Transverse colon (tissue), 4 donors: ENCODE measurements at regions not wholly inside any gene's neighbourhood (a gene's known extent, or its start where the extent isn't known, plus 50 kb on each side); places are given as distances from the start of the nearest gene placed in this dataset.
"Not testable (repeated sequence)": the region's sequence is repeated elsewhere in the genome, so short reads cannot be mapped to it uniquely, and the experiment has no call there.

ENCODE experiments used
- DNase-seq: peaks from one replicate; pipeline ENCODE4 v3.0.0-alpha.2; 2019
- H3K27ac ChIP-seq, 4 donors: fragments of 200-600 bp; sonication (generic); 2 replicates each; pipeline ENCODE4 v1.5.1; 2016 to 2018; ENCODE audit warnings: inconsistent platforms in 4 of 4
- H3K27me3 ChIP-seq: fragments of 200-600 bp; sonication (generic); 2 replicates; pipeline ENCODE4 v1.5.1; 2017; ENCODE audit warnings: inconsistent platforms
- H3K36me3 ChIP-seq, 4 donors: fragments of 200-600 bp; sonication (generic); 2 replicates each; pipeline ENCODE4 v1.5.1; 2017 to 2019; ENCODE audit warnings: inconsistent platforms in 4 of 4
- H3K4me1 ChIP-seq, 4 donors: fragments of 200-600 bp; sonication (generic); 2 replicates each; pipeline ENCODE4 v1.5.1; 2017 to 2020; ENCODE audit warnings: inconsistent platforms in 4 of 4
- H3K4me3 ChIP-seq, 4 donors: fragments of 200-600 bp; sonication (generic); 1 replicate in 1 of 4; 2 replicates in 3 of 4; pipeline versions ENCODE4 v1.5.1 to v1.6.1; 2017 to 2019; ENCODE audit warnings: inconsistent platforms in 4 of 4
- H3K9me3 ChIP-seq, 2 donors: fragments of 200-600 bp; sonication (generic); 2 replicates each; pipeline ENCODE4 v1.5.1; 2017 to 2019; ENCODE audit warnings: inconsistent platforms in 2 of 2
- EP300 ChIP-seq: sonication (generic); formaldehyde crosslinking; IDR thresholded peaks from one replicate; pipeline ENCODE4 v1.6.1; 2017; ENCODE audit warnings: antibody characterized with exemption, low read depth
- POLR2A ChIP-seq: fragments of 450-650 bp; IDR thresholded peaks from one replicate; pipeline ENCODE4 v1.6.1; 2016; ENCODE audit warnings: antibody characterized with exemption, mild to moderate bottlenecking, moderate library complexity
- POLR2AphosphoS5 ChIP-seq, 3 donors: sonication (generic); formaldehyde crosslinking; IDR thresholded peaks; one replicate each; pipeline ENCODE4 v1.6.1; 2016; ENCODE audit warnings: antibody characterized with exemption in 3 of 3
- WGBS, 2 donors: methylation state at CpG; one replicate each; pipeline ENCODE4 v1.1.5; 2018; ENCODE audit warnings: low coverage in 1 of 2; 5-methylcytosine and 5-hydroxymethylcytosine counted together
- in situ Hi-C, 4 donors: fragments of 200-750 bp; cut with MboI; loops; one replicate each; pipeline versions ENCODE4 v1.15.0 to v1.15.1; 2017; ENCODE audit warnings: low sequenced_read_pairs in 3 of 4, low pct_ligation_motif_present in 1 of 4, low pct_unique_long_range_greater_than_20kb in 1 of 4
- intact Hi-C: fragments of 100-400 bp; cut with DNase I; formaldehyde crosslinking; loops from one replicate; pipeline ENCODE4 v1.15.1; 2023; ENCODE audit warnings: low total_unique reads
- TF ChIP-seq, protein P1 (sequence below), 5 experiments: fragments of 200-600 bp in 3 of 5; fragments of 450-650 bp in 2 of 5; sonication (generic) in 3 of 5; IDR thresholded peaks; 1 replicate in 2 of 5; 2 replicates in 3 of 5; pipeline ENCODE4 v1.5.1; 2016 to 2017; ENCODE audit warnings: antibody characterized with exemption in 5 of 5, inconsistent platforms in 3 of 5, mild to moderate bottlenecking in 2 of 5, moderate library complexity in 1 of 5

DNA sequence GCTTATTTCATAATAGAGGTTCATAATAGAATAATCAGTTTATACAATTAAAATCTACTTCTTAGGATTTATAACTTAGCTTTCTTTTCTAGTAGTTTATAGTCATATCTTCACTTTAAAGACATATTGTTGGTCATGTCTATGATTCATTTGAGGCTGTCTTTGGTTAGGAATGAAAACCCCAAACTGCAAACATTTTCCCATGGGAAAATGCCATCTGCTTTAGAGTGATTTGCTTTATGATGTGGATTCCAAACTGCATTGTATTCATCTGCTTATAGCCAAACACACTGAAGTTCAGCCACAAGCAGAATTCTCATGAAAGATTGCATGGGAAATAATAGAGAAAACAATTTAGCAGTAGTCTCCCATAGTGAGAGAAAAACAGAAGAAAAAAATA, 128.0 kb downstream of the RFPL4B start:
- H3K9me3 ChIP-seq: no peaks in the 10 kb centered on the region
- intact Hi-C loops (no loop called here), in situ Hi-C loops (no loop called here)
- TF ChIP-seq EP300 (no peak), POLR2A (no peak), POLR2AphosphoS5 (IDR thresholded peaks at IDR 0.05) (no peak)
- TF ChIP-seq, protein P1, sequence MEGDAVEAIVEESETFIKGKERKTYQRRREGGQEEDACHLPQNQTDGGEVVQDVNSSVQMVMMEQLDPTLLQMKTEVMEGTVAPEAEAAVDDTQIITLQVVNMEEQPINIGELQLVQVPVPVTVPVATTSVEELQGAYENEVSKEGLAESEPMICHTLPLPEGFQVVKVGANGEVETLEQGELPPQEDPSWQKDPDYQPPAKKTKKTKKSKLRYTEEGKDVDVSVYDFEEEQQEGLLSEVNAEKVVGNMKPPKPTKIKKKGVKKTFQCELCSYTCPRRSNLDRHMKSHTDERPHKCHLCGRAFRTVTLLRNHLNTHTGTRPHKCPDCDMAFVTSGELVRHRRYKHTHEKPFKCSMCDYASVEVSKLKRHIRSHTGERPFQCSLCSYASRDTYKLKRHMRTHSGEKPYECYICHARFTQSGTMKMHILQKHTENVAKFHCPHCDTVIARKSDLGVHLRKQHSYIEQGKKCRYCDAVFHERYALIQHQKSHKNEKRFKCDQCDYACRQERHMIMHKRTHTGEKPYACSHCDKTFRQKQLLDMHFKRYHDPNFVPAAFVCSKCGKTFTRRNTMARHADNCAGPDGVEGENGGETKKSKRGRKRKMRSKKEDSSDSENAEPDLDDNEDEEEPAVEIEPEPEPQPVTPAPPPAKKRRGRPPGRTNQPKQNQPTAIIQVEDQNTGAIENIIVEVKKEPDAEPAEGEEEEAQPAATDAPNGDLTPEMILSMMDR (IDR thresholded peaks at IDR 0.05): no peak
- H3K27ac ChIP-seq: no peak overlapping the region
- H3K4me3 ChIP-seq: no peak overlapping the region
- no peaks in the 10 kb centered on the region for H3K27me3 ChIP-seq
- no peaks in the 10 kb centered on the region for H3K36me3 ChIP-seq
- DNase-seq: no peak
- H3K4me1 ChIP-seq: no peaks in the 10 kb centered on the region

DNA sequence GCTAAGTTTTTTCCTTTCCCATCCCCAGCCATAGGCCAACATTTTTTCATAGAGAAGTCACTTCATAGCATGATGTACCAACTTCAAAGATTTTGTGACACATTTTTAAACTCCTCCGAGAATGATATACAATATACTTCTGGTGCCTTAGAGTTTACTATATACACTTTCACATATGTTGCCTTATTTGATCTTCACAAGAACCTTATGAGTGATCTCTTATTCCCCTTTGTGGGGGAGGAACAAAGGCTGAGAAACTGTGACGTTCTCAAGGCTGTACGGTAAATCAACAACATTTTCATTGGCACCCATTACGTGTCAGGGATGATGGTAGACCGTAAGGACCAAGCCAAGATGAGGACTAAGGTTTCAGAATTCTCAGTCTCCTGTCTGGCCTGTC, 130.0 kb downstream of the RFPL4B start:
- 74 to 89% methylated on average over 5 of the region's 5 CpGs for WGBS, 2 donors
- intact Hi-C loops: no loop called here

DNA sequence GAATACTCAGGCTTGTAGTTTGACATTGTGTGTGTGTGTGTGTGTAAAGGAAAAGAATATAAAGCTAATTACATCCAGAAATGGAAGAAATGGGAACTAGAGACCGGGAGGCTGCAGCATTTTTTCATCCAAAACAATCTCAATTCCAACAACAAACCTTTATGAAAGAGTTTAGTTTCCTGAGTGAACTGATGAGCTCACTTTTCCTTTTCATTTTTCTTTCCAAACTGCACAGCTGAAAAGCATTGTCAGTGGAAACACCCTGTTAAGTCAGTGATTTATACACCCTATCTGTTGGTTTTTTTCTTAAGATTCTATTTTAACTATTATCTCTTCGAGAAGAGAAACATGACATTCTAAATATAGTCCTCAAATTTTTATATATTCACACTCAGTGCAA, 130.9 kb downstream of the RFPL4B start:
- Histone ChIP-seq H3K4me3 (no peak overlapping the region), H3K36me3 (no peaks in the 10 kb centered on the region), H3K27me3 (no peaks in the 10 kb centered on the region), H3K4me1 (no peaks in the 10 kb centered on the region), H3K9me3 (no peaks in the 10 kb centered on the region), H3K27ac (no peak overlapping the region)
- DNase-seq: no peak
- in situ Hi-C loops: no loop called here
- 22 to 32% methylated on average over 2 of the region's 2 CpGs for WGBS, 2 donors
- intact Hi-C loops: no loop called here
- TF ChIP-seq EP300 (no peak), POLR2A (no peak), POLR2AphosphoS5 (IDR thresholded peaks at IDR 0.05) (no peak)
- TF ChIP-seq, protein P1 (IDR thresholded peaks at IDR 0.05): no peak

More for the DNA sequence above, 130.0 kb downstream of the RFPL4B start:
- Histone ChIP-seq H3K4me1 (no peaks in the 10 kb centered on the region), H3K27me3 (no peaks in the 10 kb centered on the region), H3K4me3 (no peak overlapping the region), H3K9me3 (no peaks in the 10 kb centered on the region), H3K36me3 (no peaks in the 10 kb centered on the region), H3K27ac (no peak overlapping the region)
- in situ Hi-C loops: no loop called here
- DNase-seq: no peak
- no peak for TF ChIP-seq POLR2A
- no peak for TF ChIP-seq POLR2AphosphoS5 (IDR thresholded peaks at IDR 0.05)
- TF ChIP-seq EP300: no peak
- TF ChIP-seq, protein P1 (IDR thresholded peaks at IDR 0.05): no peak

- in situ Hi-C loops, H3K4me3 ChIP-seq, H3K27me3 ChIP-seq, H3K27ac ChIP-seq, intact Hi-C loops, H3K4me1 ChIP-seq, H3K36me3 ChIP-seq, H3K9me3 ChIP-seq, DNase-seq: not testable (repeated sequence)
- WGBS, 2 donors: 85 to 91% methylated on average over 5 of the region's 5 CpGs
These were observed 132.8 kb downstream of the RFPL4B start for GRCh38 chr6:112479975-112480374.

GRCh38 chr6:112480553-112480952, 133.4 kb downstream of the RFPL4B start:
- 57 to 64% methylated on average over 1 of the region's 1 CpG for WGBS, 2 donors
- intact Hi-C loops (no loop called here), in situ Hi-C loops (no loop called here)
- H3K27me3 ChIP-seq: no peaks in the 10 kb centered on the region
- no peak overlapping the region for H3K4me3 ChIP-seq
- H3K9me3 ChIP-seq: no peaks in the 10 kb centered on the region
- no peaks in the 10 kb centered on the region for H3K36me3 ChIP-seq
- H3K4me1 ChIP-seq: no peaks in the 10 kb centered on the region
- DNase-seq: no peak
- TF ChIP-seq, protein P1 (IDR thresholded peaks at IDR 0.05): no peak
- TF ChIP-seq EP300: no peak
- TF ChIP-seq POLR2AphosphoS5 (IDR thresholded peaks at IDR 0.05): no peak
- no peak for TF ChIP-seq POLR2A
- H3K27ac ChIP-seq: no peak overlapping the region
